HG02852 (cell line): ENCODE measurements at regions not wholly inside any gene's neighbourhood (a gene's known extent, or its start where the extent isn't known, plus 50 kb on each side); places are given as distances from the start of the nearest gene placed in this dataset.

Experiments used
- ATAC-seq: cut with Tn5 transposase; IDR thresholded peaks from one replicate; pipeline ENCODE4 v1.9.1; 2021; ENCODE audit warnings: mild to moderate bottlenecking, moderate library complexity; ENCODE audit not compliant: unreplicated experiment

- ATAC-seq = no peak
Observed at GRCh38 chr14:83470959-83471695, 1937.5 kb upstream of the SEL1L start.

DNA sequence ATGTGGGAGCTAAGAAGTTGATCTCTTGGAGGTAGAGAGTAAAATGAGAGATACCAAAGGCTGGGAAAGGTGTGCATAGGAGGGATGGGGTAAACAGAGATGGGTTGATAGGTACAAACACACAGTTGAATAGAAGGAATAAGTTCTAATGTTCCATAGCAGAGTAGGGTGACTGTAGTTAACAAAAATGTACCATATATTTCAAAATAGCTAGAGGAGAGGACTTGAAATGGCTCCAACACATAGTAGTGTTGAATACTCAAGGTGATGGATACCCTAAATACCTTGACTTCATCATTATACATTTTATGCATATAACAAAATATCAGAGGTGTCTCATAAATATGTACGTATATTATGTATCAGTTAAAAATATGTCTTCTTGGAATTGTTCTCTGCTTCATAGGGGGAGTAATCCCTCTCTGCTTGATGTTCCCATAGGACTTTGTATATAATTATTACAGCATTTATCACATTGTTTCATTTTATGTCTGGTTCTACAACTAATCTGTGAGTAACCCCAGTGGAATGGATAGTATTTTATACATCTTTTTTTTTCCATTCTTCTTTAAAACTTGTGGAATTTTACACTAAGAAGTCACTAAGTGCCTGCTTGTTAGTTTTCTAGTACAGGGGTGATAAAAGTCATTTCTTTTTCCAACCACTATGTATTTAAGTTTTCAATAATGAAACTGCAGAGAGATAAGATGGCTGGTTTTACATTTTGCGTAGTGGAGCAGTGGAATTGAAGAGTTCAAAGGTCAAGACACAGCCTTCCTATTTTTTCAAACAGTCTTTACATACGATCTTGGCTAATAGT is 1940.0 kb upstream of the SEL1L start:
- ATAC-seq = no peak

DNA sequence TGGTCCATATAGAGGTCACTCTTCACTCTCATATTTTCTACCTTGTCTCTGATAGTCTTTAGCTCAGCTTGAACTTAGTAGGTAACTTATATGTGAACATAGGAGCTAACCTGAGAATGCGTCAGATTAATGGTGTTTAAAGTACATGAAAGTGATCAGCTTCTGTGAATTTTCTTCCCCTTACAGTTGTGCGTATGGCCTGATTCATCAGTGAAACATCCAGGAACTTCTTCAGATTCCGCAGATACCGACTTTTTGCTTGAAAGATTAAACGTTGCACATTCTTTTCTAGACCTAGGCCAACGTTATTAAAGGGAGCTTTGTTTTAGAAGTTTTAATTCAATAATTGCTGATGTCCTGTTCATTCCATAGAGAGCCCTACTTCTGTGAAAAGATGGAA is 1945.1 kb upstream of the SEL1L start:
- ATAC-seq = no peak

- ATAC-seq = no peak
Observed at GRCh38 chr14:83483063-83483462, 1949.4 kb upstream of the SEL1L start.

DNA sequence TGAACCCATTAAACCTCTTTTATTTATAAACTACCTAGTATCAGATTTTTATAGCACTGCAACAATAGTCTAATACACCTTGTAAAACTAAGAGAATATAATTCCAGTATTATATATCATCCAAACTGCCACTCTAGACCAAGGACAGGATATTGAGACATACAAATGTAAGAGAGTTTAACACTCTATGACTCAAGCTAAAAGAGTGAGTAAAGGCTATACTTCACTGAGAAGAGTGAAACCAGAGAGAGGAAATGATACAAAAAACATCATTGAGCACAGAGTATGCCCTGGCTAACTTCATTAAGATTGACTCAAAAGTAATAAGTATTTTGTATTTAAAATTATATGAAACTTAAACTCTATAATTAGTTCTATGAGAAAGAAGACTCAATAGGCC is 1951.9 kb upstream of the SEL1L start:
- ATAC-seq = no peak

GRCh38 chr14:83491091-83491490 is 1957.4 kb upstream of the SEL1L start:
- no peak for ATAC-seq

- no peak for ATAC-seq
Observed at GRCh38 chr14:83520837-83521236, 1987.2 kb upstream of the SEL1L start.

DNA sequence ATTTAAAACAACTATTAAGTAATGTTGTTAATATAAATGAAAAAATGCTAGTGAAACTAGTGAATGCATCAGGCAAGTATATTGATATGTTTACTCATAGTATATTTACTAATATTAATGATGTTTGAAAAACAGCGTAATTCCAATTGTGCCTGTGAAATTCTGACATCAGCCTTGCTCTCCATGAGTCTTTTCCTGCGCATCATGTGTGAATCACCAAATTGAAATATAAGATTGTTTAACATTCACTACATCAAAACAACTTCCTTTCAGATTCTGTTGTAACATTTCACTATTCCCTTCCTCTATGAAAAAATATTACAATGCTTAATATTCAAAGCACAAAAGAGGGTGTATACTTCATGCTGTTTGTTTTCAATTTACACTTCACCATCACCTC is 1995.9 kb upstream of the SEL1L start:
- no peak for ATAC-seq

GRCh38 chr14:83533734-83534133 is 1996.2 kb upstream of the FLRT2 start:
- no peak for ATAC-seq

GRCh38 chr14:83534995-83535394 is 1994.9 kb upstream of the FLRT2 start:
- no peak for ATAC-seq

GRCh38 chr14:83535444-83535843 is 1994.5 kb upstream of the FLRT2 start:
- ATAC-seq = no peak

DNA sequence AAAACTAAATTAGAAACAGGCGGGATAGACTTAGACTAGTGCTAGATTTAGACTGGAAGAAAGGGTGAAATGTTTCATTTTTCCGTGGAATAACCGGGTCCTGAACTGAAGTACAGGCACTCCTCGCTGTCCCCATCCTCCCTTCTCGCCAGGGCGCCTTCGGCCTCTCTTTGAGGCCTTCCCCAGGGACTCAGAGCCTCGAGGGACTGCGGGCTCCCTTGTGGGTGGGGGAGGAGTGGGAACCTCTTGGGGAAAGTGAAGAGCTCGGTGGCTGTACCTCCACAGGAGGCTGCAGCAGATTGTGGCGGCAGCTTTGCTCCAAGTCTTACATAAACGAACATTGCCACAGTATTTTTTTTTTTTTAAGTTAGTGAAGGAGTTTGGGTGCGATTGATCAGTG is 1988.8 kb upstream of the FLRT2 start:
- ATAC-seq = no peak

- ATAC-seq = no peak
Observed at GRCh38 chr14:83548061-83548839, 1981.7 kb upstream of the FLRT2 start.

- ATAC-seq = no peak
Observed at GRCh38 chr14:83556065-83556464, 1973.9 kb upstream of the FLRT2 start.

DNA sequence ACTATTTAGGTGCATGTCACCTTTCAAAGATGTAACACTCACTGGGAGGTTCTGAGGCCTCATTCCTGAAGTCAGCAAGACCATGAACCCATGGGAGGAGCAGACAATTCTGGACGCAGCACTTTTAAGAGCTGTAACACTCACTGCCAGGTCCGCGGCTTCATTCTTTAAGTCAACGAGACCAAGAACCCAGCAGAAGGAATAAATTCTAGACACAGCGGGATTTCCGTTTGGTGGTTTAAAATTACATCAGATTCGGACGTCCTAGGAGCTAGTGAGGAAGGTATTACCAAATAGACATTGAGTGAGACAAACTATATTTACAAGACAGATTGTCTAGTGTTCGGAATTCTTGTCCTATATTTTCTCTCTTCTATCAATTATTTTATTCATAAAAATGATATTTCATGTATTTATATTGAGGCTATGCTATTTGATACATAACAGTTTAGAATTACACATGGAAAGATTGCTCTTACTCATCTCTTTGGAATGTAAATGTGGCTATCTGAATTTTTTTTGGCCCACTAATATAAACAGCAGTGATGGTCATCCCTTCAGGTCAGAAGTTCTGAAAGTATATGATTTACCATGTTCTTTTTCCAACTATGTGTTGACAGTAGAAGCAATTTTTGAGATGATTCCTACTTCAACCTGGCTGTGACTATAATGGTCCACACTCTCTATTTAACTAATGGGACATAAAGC is 1973.0 kb upstream of the FLRT2 start:
- ATAC-seq = no peak

DNA sequence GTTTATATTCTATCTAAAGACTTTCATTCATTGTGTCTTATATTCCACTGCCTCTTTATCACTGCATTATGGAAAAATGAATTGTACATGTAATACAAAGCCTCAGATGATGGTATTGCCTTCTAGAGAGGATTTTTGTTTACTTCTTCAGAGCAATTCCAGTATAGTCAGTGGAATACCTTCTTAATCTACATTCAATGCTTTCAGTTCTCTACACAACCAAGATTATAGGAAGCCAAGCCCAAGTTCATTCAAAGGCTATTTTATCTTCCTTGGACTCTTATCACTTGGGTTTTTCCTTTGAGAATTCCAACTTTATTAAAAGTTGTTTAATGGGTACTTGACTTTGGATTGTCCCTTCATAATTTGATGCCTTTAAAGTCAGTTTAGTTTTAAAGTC is 1971.0 kb upstream of the FLRT2 start:
- ATAC-seq = no peak

GRCh38 chr14:83559721-83560120 is 1970.2 kb upstream of the FLRT2 start:
- no peak for ATAC-seq

DNA sequence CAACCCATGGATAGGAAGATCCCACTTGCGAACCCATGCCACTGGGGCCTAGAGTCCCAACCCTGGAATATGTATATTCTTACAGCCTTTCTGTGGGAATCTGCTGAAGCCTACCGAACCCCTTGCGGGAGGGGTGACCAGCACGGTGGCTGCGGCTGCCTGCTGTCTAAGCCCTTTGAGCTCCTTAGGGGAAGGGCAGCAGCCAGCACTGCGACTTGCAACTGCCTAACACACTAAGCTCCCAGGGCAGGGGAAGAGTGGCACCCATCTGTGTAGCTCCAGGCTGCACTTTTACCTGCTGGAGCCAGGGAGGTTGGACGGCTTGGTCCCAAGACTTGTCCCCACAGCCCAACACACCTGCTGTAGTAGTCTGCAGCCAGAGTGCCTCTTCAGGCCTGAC is 1968.7 kb upstream of the FLRT2 start:
- ATAC-seq = no peak

- ATAC-seq = no peak
Observed at GRCh38 chr14:83566567-83566966, 1963.4 kb upstream of the FLRT2 start.

GRCh38 chr14:83568141-83568540 is 1961.8 kb upstream of the FLRT2 start:
- no peak for ATAC-seq

- ATAC-seq = no peak
Observed at GRCh38 chr14:83575301-83575700, 1954.6 kb upstream of the FLRT2 start.
